GM18511 (cell line): ENCODE measurements at regions not wholly inside any gene's neighbourhood (a gene's known extent, or its start where the extent isn't known, plus 50 kb on each side); places are given as distances from the start of the nearest gene placed in this dataset.

Experiments
- ATAC-seq: cut with Tn5 transposase; IDR thresholded peaks from one replicate; pipeline ENCODE4 v1.9.1; 2021; ENCODE audit warnings: mild to moderate bottlenecking, moderate library complexity; ENCODE audit not compliant: unreplicated experiment

GRCh38 chr11:127275774-127276173, 275.2 kb upstream of the KIRREL3 start:
- ATAC-seq: no peak

- ATAC-seq: no peak
Measured at GRCh38 chr11:127274328-127274676, 273.7 kb upstream of the KIRREL3 start.

- ATAC-seq: no peak
Measured at GRCh38 chr11:127273593-127274327, 273.2 kb upstream of the KIRREL3 start.

GRCh38 chr11:127270851-127271250, 270.3 kb upstream of the KIRREL3 start:
- no peak for ATAC-seq

GRCh38 chr11:127269911-127270310, 269.3 kb upstream of the KIRREL3 start:
- ATAC-seq: no peak

- ATAC-seq: no peak
Measured at GRCh38 chr11:127268932-127269331, 268.4 kb upstream of the KIRREL3 start.

GRCh38 chr11:127268521-127268920, 268.0 kb upstream of the KIRREL3 start:
- ATAC-seq: no peak

- ATAC-seq: no peak
Measured at GRCh38 chr11:127259102-127259501, 258.5 kb upstream of the KIRREL3 start.

- ATAC-seq: no peak
Measured at GRCh38 chr11:127255209-127255608, 254.6 kb upstream of the KIRREL3 start.

GRCh38 chr11:127252321-127252720, 251.8 kb upstream of the KIRREL3 start:
- peak; percentile 63 for ATAC-seq

GRCh38 chr11:127249576-127249975, 249.0 kb upstream of the KIRREL3 start:
- no peak for ATAC-seq

- no peak for ATAC-seq
Measured at GRCh38 chr11:127248476-127248875, 247.9 kb upstream of the KIRREL3 start.

- ATAC-seq: no peak
Measured at GRCh38 chr11:127247261-127247851, 246.8 kb upstream of the KIRREL3 start.

- no peak for ATAC-seq
Measured at GRCh38 chr11:127242676-127243075, 242.1 kb upstream of the KIRREL3 start.

GRCh38 chr11:127238321-127238720, 237.8 kb upstream of the KIRREL3 start:
- no peak for ATAC-seq

GRCh38 chr11:127236776-127237175, 236.2 kb upstream of the KIRREL3 start:
- ATAC-seq: no peak

- ATAC-seq: no peak
Measured at GRCh38 chr11:127233998-127234397, 233.4 kb upstream of the KIRREL3 start.

GRCh38 chr11:127230392-127230791, 229.8 kb upstream of the KIRREL3 start:
- no peak for ATAC-seq

GRCh38 chr11:127226949-127227348, 226.4 kb upstream of the KIRREL3 start:
- ATAC-seq: no peak

- no peak for ATAC-seq
Measured at GRCh38 chr11:127226380-127226779, 225.8 kb upstream of the KIRREL3 start.

GRCh38 chr11:127225619-127226018, 225.0 kb upstream of the KIRREL3 start:
- no peak for ATAC-seq

- ATAC-seq: no peak
Measured at GRCh38 chr11:127224276-127224675, 223.7 kb upstream of the KIRREL3 start.

GRCh38 chr11:127223633-127224032, 223.1 kb upstream of the KIRREL3 start:
- no peak for ATAC-seq
